ENCODE measurements at regions not wholly inside any gene's neighbourhood (a gene's known extent, or its start where the extent isn't known, plus 50 kb on each side); places are given as distances from the start of the nearest gene placed in this dataset.

DNA sequence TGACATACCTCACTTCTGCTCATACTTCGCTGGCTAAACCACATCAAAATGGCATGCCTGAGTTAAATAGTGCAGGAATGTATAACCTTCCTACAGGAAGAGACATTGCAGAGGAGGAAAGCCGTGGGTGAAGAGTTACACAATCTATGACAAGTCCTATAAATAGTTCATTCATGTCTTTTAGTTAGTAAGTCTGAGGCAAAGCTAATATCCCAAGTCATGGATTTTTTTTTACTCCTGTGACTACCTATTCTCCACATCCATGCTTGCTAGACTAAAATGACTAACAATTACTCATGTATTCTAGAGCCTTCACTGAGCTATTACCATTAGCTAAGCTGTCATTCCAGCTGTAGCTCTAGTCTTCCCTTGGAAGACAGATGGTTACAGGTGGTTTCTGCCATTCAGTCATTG, 391.3 kb downstream of the NR2F1-AS1 start:
- Histone ChIP-seq H3K4me1 (no peaks in the 10 kb centered on the region), H3K27me3 (no peaks in the 10 kb centered on the region), H3K9me3 (no peaks in the 10 kb centered on the region), H3K36me3 (no peaks in the 10 kb centered on the region), H3K27ac (no peak overlapping the region), H3K4me3 (no peak overlapping the region)
- intact Hi-C loops (cut with DNase I), result no loop called here
- DNase-seq (no peak), ATAC-seq (no peak)
- WGBS (ENCODE audit: insufficient coverage, low coverage, low lambda C conversion rate, missing lambda C conversion rate), result 25% methylated on average over 2 of the region's 2 CpGs
- no peak for TF ChIP-seq POLR2A (IDR thresholded peaks at IDR 0.05)
- TF ChIP-seq, protein P1, sequence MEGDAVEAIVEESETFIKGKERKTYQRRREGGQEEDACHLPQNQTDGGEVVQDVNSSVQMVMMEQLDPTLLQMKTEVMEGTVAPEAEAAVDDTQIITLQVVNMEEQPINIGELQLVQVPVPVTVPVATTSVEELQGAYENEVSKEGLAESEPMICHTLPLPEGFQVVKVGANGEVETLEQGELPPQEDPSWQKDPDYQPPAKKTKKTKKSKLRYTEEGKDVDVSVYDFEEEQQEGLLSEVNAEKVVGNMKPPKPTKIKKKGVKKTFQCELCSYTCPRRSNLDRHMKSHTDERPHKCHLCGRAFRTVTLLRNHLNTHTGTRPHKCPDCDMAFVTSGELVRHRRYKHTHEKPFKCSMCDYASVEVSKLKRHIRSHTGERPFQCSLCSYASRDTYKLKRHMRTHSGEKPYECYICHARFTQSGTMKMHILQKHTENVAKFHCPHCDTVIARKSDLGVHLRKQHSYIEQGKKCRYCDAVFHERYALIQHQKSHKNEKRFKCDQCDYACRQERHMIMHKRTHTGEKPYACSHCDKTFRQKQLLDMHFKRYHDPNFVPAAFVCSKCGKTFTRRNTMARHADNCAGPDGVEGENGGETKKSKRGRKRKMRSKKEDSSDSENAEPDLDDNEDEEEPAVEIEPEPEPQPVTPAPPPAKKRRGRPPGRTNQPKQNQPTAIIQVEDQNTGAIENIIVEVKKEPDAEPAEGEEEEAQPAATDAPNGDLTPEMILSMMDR (IDR thresholded peaks at IDR 0.05), result no peak

DNA sequence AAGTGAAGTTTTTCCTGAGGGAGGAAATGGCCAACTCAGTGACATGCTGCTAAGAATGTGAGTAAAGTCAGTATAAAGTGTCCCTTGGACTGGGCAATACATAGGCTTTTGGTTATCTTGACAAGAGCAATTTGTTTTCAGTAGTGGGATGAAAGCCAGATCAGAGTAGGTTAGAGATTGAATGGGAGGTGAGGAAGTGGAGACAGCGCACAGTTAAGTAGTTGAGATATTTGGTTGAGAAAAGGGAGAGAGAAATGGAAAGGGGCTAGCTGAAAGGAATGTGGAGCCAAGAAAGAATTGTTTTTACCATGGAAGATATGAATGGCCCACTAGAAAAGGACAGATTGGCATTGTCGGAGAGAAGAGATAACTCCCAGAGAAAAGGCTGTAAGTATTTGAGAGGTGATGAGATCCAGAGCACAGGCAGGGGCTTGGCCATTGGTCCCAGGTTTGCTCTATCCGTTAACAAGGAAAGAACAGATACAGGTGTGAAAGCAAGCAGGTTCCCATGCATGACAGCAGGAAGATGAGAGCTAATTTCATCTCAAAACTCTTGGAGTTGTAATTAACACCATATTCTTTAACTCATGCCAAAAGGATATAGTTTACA, 392.0 kb downstream of the NR2F1-AS1 start:
- Histone ChIP-seq H3K4me3 (no peak overlapping the region), H3K4me1 (no peaks in the 10 kb centered on the region), H3K27me3 (no peaks in the 10 kb centered on the region), H3K9me3 (no peaks in the 10 kb centered on the region), H3K27ac (no peak overlapping the region), H3K36me3 (no peaks in the 10 kb centered on the region)
- no peak for DNase-seq
- no peak for TF ChIP-seq POLR2A (IDR thresholded peaks at IDR 0.05)
- TF ChIP-seq, protein P1 (IDR thresholded peaks at IDR 0.05), result no peak
- no peak for ATAC-seq
- intact Hi-C loops (cut with DNase I), result no loop called here
- 77% methylated on average over 2 of the region's 3 CpGs for WGBS (ENCODE audit: insufficient coverage, low coverage, low lambda C conversion rate, missing lambda C conversion rate)

DNA sequence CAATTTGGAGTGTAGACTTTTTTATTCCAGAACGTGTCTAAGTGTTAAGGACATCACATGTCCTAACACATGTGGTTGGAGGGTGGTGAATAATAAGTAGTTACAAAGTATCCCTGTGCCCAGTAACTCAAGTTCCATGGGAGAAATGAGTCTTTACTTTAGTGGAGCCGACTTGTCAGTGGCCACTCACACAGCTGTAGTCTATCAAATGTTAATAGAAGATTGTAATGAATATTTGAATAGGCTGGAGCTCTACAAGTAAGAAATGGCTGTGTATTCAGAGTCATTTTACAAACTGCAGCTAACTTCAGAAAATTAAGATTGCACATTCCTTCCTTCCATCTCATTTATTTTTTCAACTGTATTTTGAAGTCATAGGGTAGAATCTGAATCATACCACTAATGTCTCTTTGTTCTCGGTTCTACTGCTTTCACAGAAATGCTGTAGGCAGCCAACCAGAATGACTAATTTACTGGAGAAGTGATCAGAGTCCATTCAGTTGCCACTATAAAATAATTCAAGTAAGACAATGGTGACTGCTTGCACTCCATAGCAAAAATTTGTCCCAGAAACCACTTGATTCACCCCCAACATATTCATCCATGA, 394.8 kb downstream of the NR2F1-AS1 start:
- H3K27me3 ChIP-seq, result no peaks in the 10 kb centered on the region
- no peaks in the 10 kb centered on the region for H3K9me3 ChIP-seq
- WGBS (ENCODE audit: insufficient coverage, low coverage, low lambda C conversion rate, missing lambda C conversion rate), result 30% methylated on average over 3 of the region's 3 CpGs
- ATAC-seq, result no peak
- intact Hi-C loops (cut with DNase I), result no loop called here
- TF ChIP-seq, protein P1 (IDR thresholded peaks at IDR 0.05), result no peak
- TF ChIP-seq POLR2A (IDR thresholded peaks at IDR 0.05), result no peak
- no peaks in the 10 kb centered on the region for H3K4me1 ChIP-seq
- H3K4me3 ChIP-seq, result no peak overlapping the region
- no peak for DNase-seq
- no peaks in the 10 kb centered on the region for H3K36me3 ChIP-seq
- H3K27ac ChIP-seq, result no peak overlapping the region

DNA sequence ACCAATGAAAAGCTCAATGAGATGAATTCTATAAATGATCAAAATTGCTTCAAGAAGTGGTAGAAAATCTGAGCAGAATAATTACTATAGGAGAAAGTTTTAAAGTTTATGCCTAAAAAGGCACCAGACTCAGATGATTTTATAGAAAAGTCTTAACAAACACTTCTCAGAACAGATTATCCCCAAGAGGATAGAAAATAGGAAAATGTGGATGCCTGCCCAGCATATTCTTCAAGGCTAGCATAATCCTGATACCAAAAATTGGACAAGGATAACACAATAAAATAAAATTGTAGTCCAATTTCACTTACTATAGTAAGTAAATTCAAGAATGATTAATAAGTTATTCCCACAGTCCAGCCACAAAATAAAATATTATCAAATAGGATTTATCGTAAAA, 397.0 kb downstream of the NR2F1-AS1 start:
- H3K27me3 ChIP-seq, result no peaks in the 10 kb centered on the region
- ATAC-seq, result no peak
- no peaks in the 10 kb centered on the region for H3K4me1 ChIP-seq
- 90% methylated on average over 1 of the region's 1 CpG for WGBS (ENCODE audit: insufficient coverage, low coverage, low lambda C conversion rate, missing lambda C conversion rate)
- no peaks in the 10 kb centered on the region for H3K36me3 ChIP-seq
- no peak overlapping the region for H3K4me3 ChIP-seq
- DNase-seq, result no peak
- no peak for TF ChIP-seq POLR2A (IDR thresholded peaks at IDR 0.05)
- TF ChIP-seq, protein P1 (IDR thresholded peaks at IDR 0.05), result no peak
- no peaks in the 10 kb centered on the region for H3K9me3 ChIP-seq
- intact Hi-C loops (cut with DNase I), result no loop called here
- no peak overlapping the region for H3K27ac ChIP-seq
